ENCODE measurements at regions not wholly inside any gene's neighbourhood (a gene's known extent, or its start where the extent isn't known, plus 50 kb on each side); places are given as distances from the start of the nearest gene placed in this dataset.

- TF ChIP-seq CTCF (IDR thresholded peaks at IDR 0.05; ENCODE audit: low read length) (no peak), EZH2 (IDR thresholded peaks at IDR 0.05; ENCODE audit: borderline replicate concordance, low read length) (no peak)
Observed at GRCh38 chr1:193654951-193655735, 468.7 kb upstream of the B3GALT2 start.
